ENCODE measurements at regions not wholly inside any gene's neighbourhood (a gene's known extent, or its start where the extent isn't known, plus 50 kb on each side); places are given as distances from the start of the nearest gene placed in this dataset.

DNA sequence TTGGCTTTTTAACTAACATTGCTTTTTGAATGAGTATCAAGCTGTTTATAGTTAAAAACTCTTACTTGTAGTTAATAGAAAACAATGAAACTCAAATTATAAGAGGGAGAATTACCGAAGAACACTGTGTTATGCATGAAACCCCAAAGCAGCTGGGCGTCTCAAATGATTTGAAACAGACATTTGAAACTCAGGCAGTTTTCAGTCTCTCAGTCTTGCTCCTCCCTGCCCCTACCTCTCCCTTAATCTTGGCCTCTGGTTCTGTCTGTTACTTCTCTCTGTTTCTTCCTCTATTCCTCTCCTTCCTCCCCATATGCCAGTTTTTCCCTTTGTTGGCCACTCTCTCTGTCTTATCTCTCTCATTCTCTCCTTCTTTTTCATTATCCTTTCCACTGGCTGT lies 118.3 kb upstream of the SYNPR start:
- no peaks in the 10 kb centered on the region for H4K20me1 ChIP-seq (ENCODE audit: insufficient read depth)
- no peak overlapping the region for H3K4me2 ChIP-seq (ENCODE audit: low read length)
- no peaks in the 10 kb centered on the region for H3K9me2 ChIP-seq (ENCODE audit: insufficient read depth)
- ChIA-PET POLR2A (no interaction called here), RAD21 (ENCODE audit: low non-redundant PET in 1 of 2, low total read pairs in 2 of 2, uncharacterized antibody in 2 of 2, unreplicated experiment in 2 of 2) (no interaction called here), CTCF (no interaction called here)
- H2AFZ ChIP-seq (ENCODE audit: low read depth, low read length, poor library complexity, severe bottlenecking): no peak overlapping the region
- H3K36me3 ChIP-seq (ENCODE audit: control insufficient read depth in 1 of 2, insufficient read depth in 2 of 2, low read length in 2 of 2): no peaks in the 10 kb centered on the region
- no peaks in the 10 kb centered on the region for H3K27me3 ChIP-seq (ENCODE audit: insufficient read depth, low read length)
- no peak overlapping the region for H3K4me3 ChIP-seq (replicated peaks in 1 of 2; ENCODE audit: low read depth in 1 of 2, low read length in 2 of 2)
- TF ChIP-seq CEBPB (IDR thresholded peaks at IDR 0.05; ENCODE audit: low read depth) (no peak), JUND (IDR thresholded peaks at IDR 0.05) (no peak), ZNF274 (IDR thresholded peaks at IDR 0.05; ENCODE audit: low read depth, low read length) (no peak), ZBTB33 (IDR thresholded peaks at IDR 0.05; ENCODE audit: extremely low read depth, insufficient replicate concordance, low read length) (no peak), FOSL1 (IDR thresholded peaks at IDR 0.05; ENCODE audit: low read depth) (no peak), POLR2AphosphoS5 (IDR thresholded peaks at IDR 0.05; ENCODE audit: low read depth, low read length) (no peak), ELF1 (IDR thresholded peaks at IDR 0.05; ENCODE audit: borderline replicate concordance, low read depth) (no peak), RAD21 (IDR thresholded peaks at IDR 0.05; ENCODE audit: low read depth) (no peak), SIN3A (IDR thresholded peaks at IDR 0.05; ENCODE audit: low read depth) (no peak), YY1 (IDR thresholded peaks at IDR 0.05; ENCODE audit: extremely low read depth, insufficient replicate concordance, low read depth, low read length) (no peak), TCF7L2 (IDR thresholded peaks at IDR 0.05; ENCODE audit: borderline replicate concordance, extremely low read depth, insufficient read depth, insufficient read length) (no peak), EGR1 (IDR thresholded peaks at IDR 0.05; ENCODE audit: low read depth) (no peak), SP1 (IDR thresholded peaks at IDR 0.05; ENCODE audit: low read depth) (no peak), POLR2A (IDR thresholded peaks at IDR 0.05; ENCODE audit: borderline replicate concordance, extremely low read depth, insufficient read depth, insufficient read length) (no peak), CBX3 (IDR thresholded peaks at IDR 0.05; ENCODE audit: low read depth) (no peak), SRF (IDR thresholded peaks at IDR 0.05; ENCODE audit: low read depth) (no peak)
- TF ChIP-seq, protein P1, sequence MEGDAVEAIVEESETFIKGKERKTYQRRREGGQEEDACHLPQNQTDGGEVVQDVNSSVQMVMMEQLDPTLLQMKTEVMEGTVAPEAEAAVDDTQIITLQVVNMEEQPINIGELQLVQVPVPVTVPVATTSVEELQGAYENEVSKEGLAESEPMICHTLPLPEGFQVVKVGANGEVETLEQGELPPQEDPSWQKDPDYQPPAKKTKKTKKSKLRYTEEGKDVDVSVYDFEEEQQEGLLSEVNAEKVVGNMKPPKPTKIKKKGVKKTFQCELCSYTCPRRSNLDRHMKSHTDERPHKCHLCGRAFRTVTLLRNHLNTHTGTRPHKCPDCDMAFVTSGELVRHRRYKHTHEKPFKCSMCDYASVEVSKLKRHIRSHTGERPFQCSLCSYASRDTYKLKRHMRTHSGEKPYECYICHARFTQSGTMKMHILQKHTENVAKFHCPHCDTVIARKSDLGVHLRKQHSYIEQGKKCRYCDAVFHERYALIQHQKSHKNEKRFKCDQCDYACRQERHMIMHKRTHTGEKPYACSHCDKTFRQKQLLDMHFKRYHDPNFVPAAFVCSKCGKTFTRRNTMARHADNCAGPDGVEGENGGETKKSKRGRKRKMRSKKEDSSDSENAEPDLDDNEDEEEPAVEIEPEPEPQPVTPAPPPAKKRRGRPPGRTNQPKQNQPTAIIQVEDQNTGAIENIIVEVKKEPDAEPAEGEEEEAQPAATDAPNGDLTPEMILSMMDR (IDR thresholded peaks at IDR 0.05 in 2 of 3, conservative IDR thresholded peaks at IDR 0.05 in 1 of 3; ENCODE audit: borderline replicate concordance in 1 of 3, insufficient read depth in 1 of 3, low read depth in 2 of 3, low read length in 2 of 3): no peak
- H3K9ac ChIP-seq (ENCODE audit: low read length): no peak overlapping the region
- no peaks in the 10 kb centered on the region for H3K4me1 ChIP-seq (ENCODE audit: control insufficient read depth in 1 of 2, insufficient read depth in 2 of 2, low read length in 2 of 2)
- DNase-seq (ENCODE audit: low read depth, low spot score) (no peak), ATAC-seq (no peak)
- no peak overlapping the region for H3K27ac ChIP-seq (ENCODE audit: low read depth, low read length)
- intact Hi-C loops (cut with micrococcal nuclease): no loop called here
- H3K9me3 ChIP-seq (ENCODE audit: control insufficient read depth in 1 of 2, insufficient read depth in 1 of 2, low read depth in 1 of 2, low read length in 2 of 2): no peaks in the 10 kb centered on the region
- no TSS peak for BruUV-seq (replicated peaks)
- no peaks in the 10 kb centered on the region for H3K79me2 ChIP-seq (ENCODE audit: insufficient read depth, low read length)
